ENCODE measurements at regions not wholly inside any gene's neighbourhood (a gene's known extent, or its start where the extent isn't known, plus 50 kb on each side); places are given as distances from the start of the nearest gene placed in this dataset.

DNA sequence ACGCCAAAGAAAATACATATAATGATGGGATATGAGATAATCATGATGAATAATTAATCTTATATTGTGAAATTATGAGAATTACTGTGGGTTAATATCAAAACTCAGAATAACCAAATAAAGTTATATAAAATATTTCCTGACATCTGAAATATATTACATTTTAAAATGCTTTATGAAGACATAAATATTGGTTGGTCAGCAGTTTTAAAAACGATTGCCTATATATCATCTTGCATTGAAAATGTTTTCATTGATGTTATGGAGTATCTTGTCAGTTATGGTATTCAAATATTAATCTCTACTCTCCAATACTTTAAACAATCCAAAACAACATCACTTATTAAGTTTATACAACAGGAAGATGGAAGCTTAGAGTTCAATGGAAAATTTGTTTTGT lies 228.1 kb upstream of the FERD3L start:
- TF ChIP-seq, protein P1, sequence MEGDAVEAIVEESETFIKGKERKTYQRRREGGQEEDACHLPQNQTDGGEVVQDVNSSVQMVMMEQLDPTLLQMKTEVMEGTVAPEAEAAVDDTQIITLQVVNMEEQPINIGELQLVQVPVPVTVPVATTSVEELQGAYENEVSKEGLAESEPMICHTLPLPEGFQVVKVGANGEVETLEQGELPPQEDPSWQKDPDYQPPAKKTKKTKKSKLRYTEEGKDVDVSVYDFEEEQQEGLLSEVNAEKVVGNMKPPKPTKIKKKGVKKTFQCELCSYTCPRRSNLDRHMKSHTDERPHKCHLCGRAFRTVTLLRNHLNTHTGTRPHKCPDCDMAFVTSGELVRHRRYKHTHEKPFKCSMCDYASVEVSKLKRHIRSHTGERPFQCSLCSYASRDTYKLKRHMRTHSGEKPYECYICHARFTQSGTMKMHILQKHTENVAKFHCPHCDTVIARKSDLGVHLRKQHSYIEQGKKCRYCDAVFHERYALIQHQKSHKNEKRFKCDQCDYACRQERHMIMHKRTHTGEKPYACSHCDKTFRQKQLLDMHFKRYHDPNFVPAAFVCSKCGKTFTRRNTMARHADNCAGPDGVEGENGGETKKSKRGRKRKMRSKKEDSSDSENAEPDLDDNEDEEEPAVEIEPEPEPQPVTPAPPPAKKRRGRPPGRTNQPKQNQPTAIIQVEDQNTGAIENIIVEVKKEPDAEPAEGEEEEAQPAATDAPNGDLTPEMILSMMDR (conservative IDR thresholded peaks at IDR 0.05; ENCODE audit: low read depth, low read length), result no peak
- TF ChIP-seq EZH2 (IDR thresholded peaks at IDR 0.05; ENCODE audit: low read length, unreplicated experiment) (no peak), EZH2phosphoT487 (IDR thresholded peaks at IDR 0.05; ENCODE audit: borderline replicate concordance, low read length) (no peak)

Data from PC-3 (cell line).